Duodenal mucosa (tissue), 2 donors: ENCODE measurements at regions not wholly inside any gene's neighbourhood (a gene's known extent, or its start where the extent isn't known, plus 50 kb on each side); places are given as distances from the start of the nearest gene placed in this dataset.

Source experiments
- H3K27ac ChIP-seq: one replicate; pipeline ENCODE4 v1.7.0; 2013; ENCODE audit warnings: low read depth, low read length
- H3K27me3 ChIP-seq, 2 donors: one replicate each; pipeline ENCODE4 v1.7.0; 2013; ENCODE audit warnings: low read length in 2 of 2, control low read depth in 1 of 2; ENCODE audit not compliant: insufficient read depth in 2 of 2, control insufficient read depth in 1 of 2
- H3K36me3 ChIP-seq, 2 donors: one replicate each; pipeline ENCODE4 v1.7.0; 2013; ENCODE audit warnings: low read length in 2 of 2, control low read depth in 1 of 2; ENCODE audit not compliant: insufficient read depth in 2 of 2, control insufficient read depth in 1 of 2
- H3K4me1 ChIP-seq, 2 donors: one replicate each; pipeline ENCODE4 v1.7.0; 2013; ENCODE audit warnings: low read length in 2 of 2, control low read depth in 1 of 2; ENCODE audit not compliant: insufficient read depth in 2 of 2, control insufficient read depth in 1 of 2
- H3K4me3 ChIP-seq, 2 donors: one replicate each; pipeline ENCODE4 v1.7.0; 2013; ENCODE audit warnings: low read length in 2 of 2, low read depth in 1 of 2
- H3K9ac ChIP-seq, 2 donors: one replicate each; pipeline ENCODE4 v1.7.0; 2013; ENCODE audit warnings: low read length in 2 of 2, low read depth in 1 of 2
- H3K9me3 ChIP-seq, 2 donors: one replicate each; pipeline ENCODE4 v1.7.0; 2013; ENCODE audit warnings: low read length in 2 of 2, control low read depth in 1 of 2; ENCODE audit not compliant: control insufficient read depth in 1 of 2

- no peaks in the 10 kb centered on the region for H3K9me3 ChIP-seq
- H3K36me3 ChIP-seq, result no peaks in the 10 kb centered on the region
- no peak overlapping the region for H3K9ac ChIP-seq
- H3K27me3 ChIP-seq, result no peaks in the 10 kb centered on the region
- H3K4me3 ChIP-seq, result no peak overlapping the region
- H3K27ac ChIP-seq, result no peak overlapping the region
- H3K4me1 ChIP-seq, result no peaks in the 10 kb centered on the region
Observed at GRCh38 chr10:29151005-29151404, 137.9 kb upstream of the LYZL1 start.

- H3K9ac ChIP-seq, result no peak overlapping the region
- H3K4me3 ChIP-seq, result no peak overlapping the region
- no peaks in the 10 kb centered on the region for H3K27me3 ChIP-seq
- H3K36me3 ChIP-seq, result no peaks in the 10 kb centered on the region
- no peaks in the 10 kb centered on the region for H3K4me1 ChIP-seq
- H3K27ac ChIP-seq, result no peak overlapping the region
- no peaks in the 10 kb centered on the region for H3K9me3 ChIP-seq
Observed at GRCh38 chr10:29157321-29157720, 131.5 kb upstream of the LYZL1 start.

GRCh38 chr10:29158066-29158465, 130.8 kb upstream of the LYZL1 start:
- Histone ChIP-seq H3K36me3 (no peaks in the 10 kb centered on the region), H3K27ac (no peak overlapping the region), H3K27me3 (no peaks in the 10 kb centered on the region), H3K9ac (no peak overlapping the region), H3K4me1 (no peaks in the 10 kb centered on the region), H3K4me3 (no peak overlapping the region), H3K9me3 (no peaks in the 10 kb centered on the region)

- Histone ChIP-seq H3K4me1 (no peaks in the 10 kb centered on the region), H3K36me3 (no peaks in the 10 kb centered on the region), H3K9me3 (no peaks in the 10 kb centered on the region), H3K27me3 (no peaks in the 10 kb centered on the region), H3K9ac (no peak overlapping the region), H3K27ac (no peak overlapping the region), H3K4me3 (no peak overlapping the region)
Observed at GRCh38 chr10:29160150-29160617, 128.7 kb upstream of the LYZL1 start.

- H3K27me3 ChIP-seq, result no peaks in the 10 kb centered on the region
- H3K36me3 ChIP-seq, result no peaks in the 10 kb centered on the region
- no peaks in the 10 kb centered on the region for H3K9me3 ChIP-seq
- no peak overlapping the region for H3K4me3 ChIP-seq
- no peaks in the 10 kb centered on the region for H3K4me1 ChIP-seq
- H3K9ac ChIP-seq, result no peak overlapping the region
- no peak overlapping the region for H3K27ac ChIP-seq
Observed at GRCh38 chr10:29163746-29164145, 125.1 kb upstream of the LYZL1 start.

GRCh38 chr10:29166713-29167112, 122.2 kb upstream of the LYZL1 start:
- H3K4me1 ChIP-seq, result no peaks in the 10 kb centered on the region
- no peak overlapping the region for H3K27ac ChIP-seq
- H3K4me3 ChIP-seq, result no peak overlapping the region
- no peak overlapping the region for H3K9ac ChIP-seq
- no peaks in the 10 kb centered on the region for H3K36me3 ChIP-seq
- H3K27me3 ChIP-seq, result no peaks in the 10 kb centered on the region
- H3K9me3 ChIP-seq, result peaks cover 3 to 6% of the 10 kb centered on the region in 2 donors

GRCh38 chr10:29169021-29169420, 119.8 kb upstream of the LYZL1 start:
- Histone ChIP-seq H3K9me3 (peaks cover 3 to 6% of the 10 kb centered on the region in 2 donors), H3K27me3 (no peaks in the 10 kb centered on the region), H3K36me3 (no peaks in the 10 kb centered on the region), H3K9ac (no peak overlapping the region), H3K27ac (no peak overlapping the region), H3K4me1 (no peaks in the 10 kb centered on the region), H3K4me3 (no peak overlapping the region)

- H3K9ac ChIP-seq, result no peak overlapping the region
- no peaks in the 10 kb centered on the region for H3K4me1 ChIP-seq
- peaks cover 3 to 6% of the 10 kb centered on the region in 2 donors for H3K9me3 ChIP-seq
- no peaks in the 10 kb centered on the region for H3K36me3 ChIP-seq
- no peak overlapping the region for H3K27ac ChIP-seq
- no peak overlapping the region for H3K4me3 ChIP-seq
- no peaks in the 10 kb centered on the region for H3K27me3 ChIP-seq
Observed at GRCh38 chr10:29171717-29172116, 117.2 kb upstream of the LYZL1 start.

- peaks cover 3 to 6% of the 10 kb centered on the region in 2 donors for H3K9me3 ChIP-seq
- no peak overlapping the region for H3K27ac ChIP-seq
- H3K4me3 ChIP-seq, result no peak overlapping the region
- no peak overlapping the region for H3K9ac ChIP-seq
- H3K27me3 ChIP-seq, result no peaks in the 10 kb centered on the region
- no peaks in the 10 kb centered on the region for H3K4me1 ChIP-seq
- H3K36me3 ChIP-seq, result no peaks in the 10 kb centered on the region
Observed at GRCh38 chr10:29174389-29174788, 114.5 kb upstream of the LYZL1 start.

- Histone ChIP-seq H3K9me3 (no peaks in the 10 kb centered on the region), H3K4me3 (no peak overlapping the region), H3K4me1 (no peaks in the 10 kb centered on the region), H3K27ac (no peak overlapping the region), H3K27me3 (no peaks in the 10 kb centered on the region), H3K36me3 (no peaks in the 10 kb centered on the region), H3K9ac (no peak overlapping the region)
Observed at GRCh38 chr10:29176845-29177832, 111.7 kb upstream of the LYZL1 start.
